GM18907 (cell line): ENCODE measurements at regions not wholly inside any gene's neighbourhood (a gene's known extent, or its start where the extent isn't known, plus 50 kb on each side); places are given as distances from the start of the nearest gene placed in this dataset.
"Not testable (repeated sequence)": the region's sequence is repeated elsewhere in the genome, so short reads cannot be mapped to it uniquely, and the experiment has no call there.

Experiments
- ATAC-seq: cut with Tn5 transposase; IDR thresholded peaks from one replicate; pipeline ENCODE4 v1.9.1; 2021; ENCODE audit warnings: mild to moderate bottlenecking, moderate library complexity; ENCODE audit not compliant: unreplicated experiment

DNA sequence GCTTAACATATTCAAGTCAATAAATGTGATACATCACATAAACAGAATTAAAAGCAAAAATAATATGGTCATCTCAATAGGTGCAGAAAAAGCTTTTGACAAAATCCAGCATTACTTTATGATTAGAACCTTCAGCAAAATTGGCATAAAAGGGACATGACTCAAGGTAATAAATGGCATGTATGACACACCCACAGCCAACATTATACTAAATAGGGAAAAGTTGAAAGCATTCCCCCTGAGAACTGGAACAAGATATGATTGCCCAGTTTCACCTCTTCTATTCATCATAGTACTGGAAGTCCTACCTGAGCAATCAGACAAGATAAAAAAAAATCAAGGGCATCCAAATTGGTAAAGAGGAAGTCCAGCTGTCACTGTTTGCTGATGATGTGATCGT is 594.7 kb downstream of the DIPK2A start:
- no peak for ATAC-seq

DNA sequence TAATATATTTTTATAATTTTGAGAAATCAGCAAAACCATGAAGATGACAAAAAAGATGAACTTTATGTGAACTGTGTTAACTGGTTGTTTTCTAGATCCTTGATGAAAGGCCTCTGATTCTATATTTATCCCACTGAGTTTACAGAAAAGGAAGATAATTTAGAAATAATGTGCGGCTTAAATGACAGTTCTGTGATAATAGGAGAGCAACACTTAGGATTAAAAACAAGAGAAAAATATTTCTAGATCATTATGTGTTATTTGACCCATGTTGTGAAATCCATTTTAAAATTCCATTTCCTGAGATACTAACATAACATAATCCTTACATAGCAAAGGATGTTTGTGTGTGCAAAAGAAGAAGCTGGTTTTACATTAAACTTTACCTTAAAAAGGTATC is 598.0 kb downstream of the DIPK2A start:
- ATAC-seq: no peak

DNA sequence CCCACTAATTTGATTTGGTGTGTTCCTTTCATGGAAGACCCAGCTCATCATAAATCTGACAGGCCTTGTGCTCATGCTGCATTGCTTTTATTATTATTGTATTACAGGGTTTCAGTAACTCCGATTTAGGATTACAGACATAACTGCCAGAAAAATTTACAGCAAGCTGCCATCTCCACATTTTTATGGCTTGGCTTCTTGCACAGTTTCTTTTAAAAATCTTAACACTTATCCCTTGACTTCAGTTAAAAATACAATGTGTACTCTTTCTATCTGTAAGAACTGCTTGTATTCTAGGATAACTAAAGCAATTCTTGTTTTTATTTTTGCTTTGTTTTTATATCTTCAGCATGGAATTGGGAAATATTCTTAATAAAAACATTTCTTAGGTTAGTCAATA is 612.2 kb downstream of the DIPK2A start:
- ATAC-seq: no peak

DNA sequence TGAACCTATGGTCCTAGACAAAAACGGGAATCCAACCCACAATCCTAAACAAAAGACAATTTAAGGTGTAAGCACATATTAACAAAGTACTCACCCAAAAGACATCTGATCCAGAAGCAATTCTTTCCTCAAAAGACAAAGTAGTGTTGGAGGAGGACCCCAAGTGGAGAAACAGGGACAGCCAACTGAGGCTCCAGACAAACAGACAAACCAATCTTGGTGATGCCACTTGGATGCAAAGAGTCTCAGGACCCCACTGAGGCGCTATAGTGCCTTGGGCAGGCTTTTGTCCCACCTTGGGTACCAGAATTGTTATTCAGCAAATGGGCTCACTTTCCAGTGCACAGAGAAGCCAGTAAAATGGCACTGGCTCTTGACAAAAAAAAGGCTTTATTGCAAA is 613.8 kb downstream of the DIPK2A start:
- no peak for ATAC-seq

- ATAC-seq: no peak
Observed at GRCh38 chr3:144585953-144586352, 614.3 kb downstream of the DIPK2A start.

DNA sequence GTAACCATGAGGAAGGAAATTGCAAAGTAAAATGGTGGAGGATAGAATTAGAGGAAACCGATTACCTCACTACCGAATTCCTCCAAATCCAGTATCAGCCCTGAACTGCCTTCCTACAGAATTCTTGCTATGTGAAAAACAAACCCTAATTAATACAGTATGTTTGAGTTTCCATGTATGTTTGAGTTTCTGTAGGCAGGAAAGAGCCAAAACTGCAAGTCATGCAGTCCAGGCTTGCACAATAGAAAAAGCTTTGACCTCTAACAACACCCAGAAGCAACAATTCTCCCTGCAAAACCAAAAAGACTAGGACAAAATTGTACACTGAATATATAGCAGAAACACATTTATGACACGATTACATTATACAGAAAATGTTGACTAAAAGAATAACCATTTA is 614.8 kb downstream of the DIPK2A start:
- ATAC-seq: no peak

DNA sequence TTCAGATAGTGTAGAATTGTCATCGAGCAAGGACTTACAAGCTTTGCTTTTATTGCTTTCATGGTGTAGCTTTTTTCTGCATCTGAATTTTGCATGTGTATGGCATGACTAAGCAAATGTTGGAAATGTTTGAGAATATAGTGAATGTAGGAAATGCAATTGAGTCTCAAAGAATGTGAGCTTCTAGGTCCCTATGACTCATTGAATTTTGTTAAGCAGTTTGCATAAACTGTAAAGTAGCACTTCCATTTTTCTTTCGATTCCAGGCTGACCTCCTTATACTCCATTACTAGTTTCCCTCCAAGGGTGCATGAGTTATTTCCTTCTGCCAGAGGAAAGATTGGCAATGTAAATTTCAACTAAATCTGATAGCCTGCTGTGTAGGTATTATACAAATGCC is 619.2 kb downstream of the DIPK2A start:
- no peak for ATAC-seq

DNA sequence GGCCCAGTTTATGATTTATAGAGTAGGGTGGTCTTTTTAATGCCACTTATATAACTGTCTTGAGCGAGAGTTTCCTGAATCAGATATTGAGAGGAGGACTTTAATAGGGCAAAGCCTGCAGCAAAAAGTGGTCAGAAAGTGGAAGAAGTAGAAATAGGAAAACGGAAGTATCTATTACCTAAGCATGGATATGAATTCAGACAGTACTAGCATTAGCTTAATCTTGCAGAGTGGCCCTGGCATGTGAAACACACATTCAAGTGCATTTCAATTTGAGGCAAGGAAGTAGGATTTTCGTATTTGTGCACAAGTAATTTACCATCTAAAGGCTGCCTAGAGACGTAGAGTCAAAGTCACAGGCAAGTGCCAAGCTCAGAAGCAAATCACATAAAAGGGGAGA is 622.3 kb downstream of the DIPK2A start:
- ATAC-seq: no peak

- ATAC-seq: not testable (repeated sequence)
Observed at GRCh38 chr3:144620236-144620635, 648.6 kb downstream of the DIPK2A start.

- no peak for ATAC-seq
Observed at GRCh38 chr3:144622845-144623244, 651.2 kb downstream of the DIPK2A start.

DNA sequence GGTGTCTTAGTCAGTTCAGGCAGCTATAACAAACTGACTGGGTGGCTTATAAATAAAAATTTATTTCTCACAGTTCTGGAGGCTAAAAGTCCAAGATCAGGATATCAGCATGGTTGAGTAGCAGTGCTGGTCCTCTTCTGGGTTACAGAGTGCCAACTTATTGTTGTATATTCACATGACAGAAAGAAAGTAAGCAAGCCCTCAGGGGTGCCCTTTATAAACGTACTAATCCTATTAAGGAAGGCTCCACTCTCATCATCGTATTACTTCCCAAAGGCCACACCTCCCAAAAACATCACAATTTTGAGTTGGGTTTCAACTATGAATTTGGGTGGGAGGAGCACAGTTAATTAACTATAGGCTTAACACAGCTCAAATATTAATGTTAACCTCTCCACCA is 653.0 kb downstream of the DIPK2A start:
- ATAC-seq: no peak

- ATAC-seq: no peak
Observed at GRCh38 chr3:144626835-144627234, 655.2 kb downstream of the DIPK2A start.

GRCh38 chr3:144629381-144629780 is 657.8 kb downstream of the DIPK2A start:
- no peak for ATAC-seq

DNA sequence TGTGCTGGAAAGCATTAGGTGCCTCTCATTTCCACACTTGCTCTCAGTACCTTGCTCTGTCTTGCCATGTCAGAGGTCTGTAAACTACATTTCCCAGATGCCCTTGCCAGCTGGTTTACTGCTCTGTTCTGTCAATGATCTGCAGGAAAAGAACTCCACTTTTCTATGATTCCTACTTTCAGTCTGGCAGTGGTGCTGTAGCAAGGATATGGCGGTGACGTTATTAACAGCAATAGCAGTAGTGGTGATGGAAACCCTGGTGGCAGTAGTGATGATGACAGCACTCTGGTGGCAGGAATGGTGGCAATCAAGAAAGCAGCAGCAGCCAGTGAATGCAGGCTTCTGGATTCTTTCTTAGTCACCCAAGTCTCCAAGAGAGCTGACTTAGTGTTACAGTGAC is 665.2 kb downstream of the DIPK2A start:
- ATAC-seq: no peak

DNA sequence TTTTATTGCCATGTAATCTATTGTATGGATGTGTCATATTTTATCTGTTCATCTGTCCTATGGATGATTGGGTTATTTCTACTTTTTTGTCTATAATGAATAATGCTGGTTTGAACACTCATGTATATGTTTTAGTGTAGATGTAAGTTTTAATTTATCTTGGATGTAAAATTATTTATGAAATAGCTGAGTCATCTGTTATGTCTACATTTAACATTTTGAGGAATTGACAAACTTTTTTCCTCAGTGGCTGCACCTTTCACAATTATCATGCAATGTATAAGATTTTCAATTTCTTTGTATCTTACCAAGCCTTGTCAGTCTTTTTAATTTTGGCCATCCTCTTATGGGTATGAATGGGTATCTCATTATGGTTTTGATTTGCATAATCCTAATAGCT is 666.4 kb downstream of the DIPK2A start:
- ATAC-seq: no peak

GRCh38 chr3:144643771-144644198 is 672.2 kb downstream of the DIPK2A start:
- ATAC-seq: no peak

- ATAC-seq: no peak
Observed at GRCh38 chr3:144645300-144645699, 673.7 kb downstream of the DIPK2A start.

GRCh38 chr3:144650380-144650779 is 678.8 kb downstream of the DIPK2A start:
- no peak for ATAC-seq

GRCh38 chr3:144652573-144652972 is 681.0 kb downstream of the DIPK2A start:
- no peak for ATAC-seq

DNA sequence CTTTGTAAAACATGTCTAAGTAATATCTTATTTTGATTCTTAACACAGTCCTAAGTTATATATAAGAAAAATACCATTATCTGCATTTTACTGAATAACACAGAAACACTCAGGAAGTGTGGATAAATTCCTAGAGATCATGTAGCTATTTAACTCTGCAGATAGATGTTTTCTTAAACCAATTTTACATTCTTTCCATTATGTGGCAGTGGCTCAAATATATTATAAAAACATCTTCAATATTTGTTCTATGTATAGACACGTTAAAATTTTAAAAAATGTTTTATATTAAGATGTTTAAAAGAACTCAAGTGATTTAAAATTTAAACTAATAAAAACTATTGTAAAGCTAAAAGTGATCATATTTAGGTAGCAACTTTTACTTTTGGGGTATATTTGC is 683.8 kb downstream of the DIPK2A start:
- ATAC-seq: no peak

DNA sequence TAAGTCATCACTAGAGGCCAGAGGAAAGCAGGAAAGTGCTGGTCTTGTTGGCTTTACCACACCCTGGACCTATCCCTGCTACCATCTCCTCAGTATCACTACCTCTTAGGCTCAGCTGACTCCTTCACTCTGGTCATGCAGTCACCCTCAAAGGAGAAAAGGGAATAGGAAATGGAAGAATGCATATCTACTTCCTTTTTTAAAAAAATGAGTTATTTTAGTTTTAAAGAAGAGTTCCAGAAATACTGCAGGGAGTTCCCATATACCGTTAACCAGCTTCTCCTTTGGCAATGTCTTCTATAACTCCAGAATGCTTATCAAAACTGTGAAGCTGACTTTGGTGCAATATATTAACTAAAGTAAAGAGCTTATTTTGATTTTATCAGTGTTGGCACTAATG is 688.6 kb downstream of the DIPK2A start:
- ATAC-seq: no peak

GRCh38 chr3:144662729-144663128 is 691.1 kb downstream of the DIPK2A start:
- no peak for ATAC-seq

- no peak for ATAC-seq
Observed at GRCh38 chr3:144663456-144664436, 692.1 kb downstream of the DIPK2A start.
